ENCODE measurements at regions not wholly inside any gene's neighbourhood (a gene's known extent, or its start where the extent isn't known, plus 50 kb on each side); places are given as distances from the start of the nearest gene placed in this dataset.
A peak's percentile ranks its signal among the peaks of the same experiment; 100 is the strongest.

- H3K4me3 ChIP-seq (ENCODE audit: low read length), result no peak overlapping the region
- DNase-seq (ENCODE audit: low read depth, low spot score), result no peak
Measured at GRCh38 chr18:74023220-74023619, 124.4 kb downstream of the FBXO15 start.

GRCh38 chr18:74019864-74020263 is 127.8 kb downstream of the FBXO15 start:
- DNase-seq (ENCODE audit: low read depth, low spot score), result no peak

GRCh38 chr18:74013955-74014354 is 133.7 kb downstream of the FBXO15 start:
- no peak for DNase-seq (ENCODE audit: low read depth, low spot score)

More at GRCh38 chr18:74019864-74020263, 127.8 kb downstream of the FBXO15 start:
- no peak overlapping the region for H3K4me3 ChIP-seq (ENCODE audit: low read length)

GRCh38 chr18:74012954-74013630 is 134.5 kb downstream of the FBXO15 start:
- H3K4me3 ChIP-seq (ENCODE audit: low read length), result no peak overlapping the region
- peak; percentile 25 for DNase-seq (ENCODE audit: low read depth, low spot score)

More at GRCh38 chr18:74013955-74014354, 133.7 kb downstream of the FBXO15 start:
- H3K4me3 ChIP-seq (ENCODE audit: low read length), result no peak overlapping the region

GRCh38 chr18:74006143-74006542 is 141.5 kb downstream of the FBXO15 start:
- no peak for DNase-seq (ENCODE audit: low read depth, low spot score)
- H3K4me3 ChIP-seq (ENCODE audit: low read length), result no peak overlapping the region

GRCh38 chr18:74005320-74006109 is 142.1 kb downstream of the FBXO15 start:
- no peak overlapping the region for H3K4me3 ChIP-seq (ENCODE audit: low read length)
- peak; percentile 12 for DNase-seq (ENCODE audit: low read depth, low spot score)

- no peak for DNase-seq (ENCODE audit: low read depth, low spot score)
- H3K4me3 ChIP-seq (ENCODE audit: low read length), result no peak overlapping the region
Measured at GRCh38 chr18:73992242-73993022, 155.2 kb downstream of the FBXO15 start.

GRCh38 chr18:73991570-73991969 is 156.1 kb downstream of the FBXO15 start:
- H3K4me3 ChIP-seq (ENCODE audit: low read length), result no peak overlapping the region
- DNase-seq (ENCODE audit: low read depth, low spot score), result no peak

- H3K4me3 ChIP-seq (ENCODE audit: low read length), result no peak overlapping the region
- DNase-seq (ENCODE audit: low read depth, low spot score), result no peak
Measured at GRCh38 chr18:73990258-73990657, 157.4 kb downstream of the FBXO15 start.

- DNase-seq (ENCODE audit: low read depth, low spot score), result no peak
- H3K4me3 ChIP-seq (ENCODE audit: low read length), result no peak overlapping the region
Measured at GRCh38 chr18:73987247-73987980, 160.2 kb downstream of the FBXO15 start.

- DNase-seq (ENCODE audit: low read depth, low spot score), result no peak
- no peak overlapping the region for H3K4me3 ChIP-seq (ENCODE audit: low read length)
Measured at GRCh38 chr18:73986711-73987110, 160.9 kb downstream of the FBXO15 start.

- no peak for DNase-seq (ENCODE audit: low read depth, low spot score)
- H3K4me3 ChIP-seq (ENCODE audit: low read length), result no peak overlapping the region
Measured at GRCh38 chr18:73985855-73986625, 161.6 kb downstream of the FBXO15 start.

- no peak for DNase-seq (ENCODE audit: low read depth, low spot score)
- no peak overlapping the region for H3K4me3 ChIP-seq (ENCODE audit: low read length)
Measured at GRCh38 chr18:73983970-73984369, 163.7 kb downstream of the FBXO15 start.

- no peak overlapping the region for H3K4me3 ChIP-seq (ENCODE audit: low read length)
- no peak for DNase-seq (ENCODE audit: low read depth, low spot score)
Measured at GRCh38 chr18:73983496-73983895, 164.1 kb downstream of the FBXO15 start.

GRCh38 chr18:73981796-73982195 is 165.8 kb downstream of the FBXO15 start:
- no peak overlapping the region for H3K4me3 ChIP-seq (ENCODE audit: low read length)
- no peak for DNase-seq (ENCODE audit: low read depth, low spot score)

GRCh38 chr18:73980289-73980979 is 167.2 kb downstream of the FBXO15 start:
- H3K4me3 ChIP-seq (ENCODE audit: low read length), result no peak overlapping the region
- DNase-seq (ENCODE audit: low read depth, low spot score), result peak; percentile 5

- DNase-seq (ENCODE audit: low read depth, low spot score), result no peak
- H3K4me3 ChIP-seq (ENCODE audit: low read length), result no peak overlapping the region
Measured at GRCh38 chr18:73979742-73980141, 167.9 kb downstream of the FBXO15 start.

GRCh38 chr18:73976433-73976832 is 171.2 kb downstream of the FBXO15 start:
- H3K4me3 ChIP-seq (ENCODE audit: low read length), result no peak overlapping the region
- no peak for DNase-seq (ENCODE audit: low read depth, low spot score)

All from Jurkat, Clone E6-1 (cell line).